ENCODE measurements at regions not wholly inside any gene's neighbourhood (a gene's known extent, or its start where the extent isn't known, plus 50 kb on each side); places are given as distances from the start of the nearest gene placed in this dataset.
"Not testable (repeated sequence)": the region's sequence is repeated elsewhere in the genome, so short reads cannot be mapped to it uniquely, and the experiment has no call there.

- DNase-seq (ENCODE audit: low spot score), result no peak
Observed at GRCh38 chr4:79177388-79177787, 148.5 kb downstream of the NAA11 start.

GRCh38 chr4:79176351-79176750, 149.5 kb downstream of the NAA11 start:
- DNase-seq (ENCODE audit: low spot score), result no peak

- no peak for DNase-seq (ENCODE audit: low spot score)
Observed at GRCh38 chr4:79175716-79176115, 150.1 kb downstream of the NAA11 start.

- no peak for DNase-seq (ENCODE audit: low spot score)
Observed at GRCh38 chr4:79174490-79175252, 151.2 kb downstream of the NAA11 start.

- DNase-seq (ENCODE audit: low spot score), result no peak
Observed at GRCh38 chr4:79173186-79173585, 152.7 kb downstream of the NAA11 start.

- DNase-seq (ENCODE audit: low spot score), result no peak
Observed at GRCh38 chr4:79170077-79170476, 155.8 kb downstream of the NAA11 start.

GRCh38 chr4:79164907-79165610, 160.8 kb downstream of the NAA11 start:
- DNase-seq (ENCODE audit: low spot score), result no peak

GRCh38 chr4:79163981-79164490, 161.8 kb downstream of the NAA11 start:
- DNase-seq (ENCODE audit: low spot score), result no peak

- no peak for DNase-seq (ENCODE audit: low spot score)
Observed at GRCh38 chr4:79160962-79161361, 164.9 kb downstream of the NAA11 start.

- not testable (repeated sequence) for DNase-seq (ENCODE audit: low spot score)
Observed at GRCh38 chr4:79158705-79159104, 167.2 kb downstream of the NAA11 start.

- no peak for DNase-seq (ENCODE audit: low spot score)
Observed at GRCh38 chr4:79155336-79155735, 170.5 kb downstream of the NAA11 start.

GRCh38 chr4:79150820-79151416, 174.9 kb downstream of the NAA11 start:
- no peak for DNase-seq (ENCODE audit: low spot score)

GRCh38 chr4:79148369-79148768, 177.5 kb downstream of the NAA11 start:
- DNase-seq (ENCODE audit: low spot score), result no peak

GRCh38 chr4:79147251-79147650, 178.6 kb downstream of the NAA11 start:
- DNase-seq (ENCODE audit: low spot score), result no peak

GRCh38 chr4:79141530-79141929, 184.3 kb downstream of the NAA11 start:
- peak; percentile 55 for DNase-seq (ENCODE audit: low spot score)

GRCh38 chr4:79134767-79135166, 191.1 kb downstream of the NAA11 start:
- no peak for DNase-seq (ENCODE audit: low spot score)

- DNase-seq (ENCODE audit: low spot score), result no peak
Observed at GRCh38 chr4:79132826-79133225, 193.0 kb downstream of the NAA11 start.

GRCh38 chr4:79121875-79122358, 182.7 kb upstream of the PAQR3 start:
- no peak for DNase-seq (ENCODE audit: low spot score)

- no peak for DNase-seq (ENCODE audit: low spot score)
Observed at GRCh38 chr4:79121223-79121622, 182.0 kb upstream of the PAQR3 start.

GRCh38 chr4:79117051-79117450, 177.8 kb upstream of the PAQR3 start:
- not testable (repeated sequence) for DNase-seq (ENCODE audit: low spot score)

GRCh38 chr4:79107014-79107413, 167.8 kb upstream of the PAQR3 start:
- no peak for DNase-seq (ENCODE audit: low spot score)

GRCh38 chr4:79088946-79089691, 149.9 kb upstream of the PAQR3 start:
- no peak for DNase-seq (ENCODE audit: low spot score)

All from HT-29 (cell line).